KMS-11 (cell line): ENCODE measurements at regions not wholly inside any gene's neighbourhood (a gene's known extent, or its start where the extent isn't known, plus 50 kb on each side); places are given as distances from the start of the nearest gene placed in this dataset.

Experiments used
- H2AFZ ChIP-seq: fragments of 200-600 bp; sonication (generic); 2 replicates; pipeline ENCODE4 v1.6.1; 2016; ENCODE audit warnings: antibody characterized with exemption, mixed run types, low read depth
- H3K27ac ChIP-seq: fragments of 200-600 bp; sonication (generic); 2 replicates; pipeline ENCODE4 v1.6.1; 2016; ENCODE audit warnings: mild to moderate bottlenecking, mixed run types
- H3K27me3 ChIP-seq: fragments of 200-600 bp; sonication (generic); 2 replicates; pipeline ENCODE4 v1.6.1; 2017; ENCODE audit warnings: mild to moderate bottlenecking, low read depth, mixed run types, moderate library complexity; ENCODE audit not compliant: insufficient read depth
- H3K36me3 ChIP-seq: fragments of 200-600 bp; sonication (generic); 2 replicates; pipeline ENCODE4 v1.6.1; 2017; ENCODE audit warnings: mild to moderate bottlenecking, mixed run types; ENCODE audit not compliant: insufficient read depth
- H3K4me1 ChIP-seq: fragments of 200-600 bp; sonication (generic); 2 replicates; pipeline ENCODE4 v1.6.1; 2016; ENCODE audit warnings: mild to moderate bottlenecking, low read depth, mixed run types; ENCODE audit not compliant: poor library complexity, severe bottlenecking
- H3K4me2 ChIP-seq: fragments of 200-600 bp; sonication (generic); 2 replicates; pipeline ENCODE4 v1.7.0; 2016; ENCODE audit warnings: mild to moderate bottlenecking, mixed run types
- H3K4me3 ChIP-seq: fragments of 200-600 bp; sonication (generic); IDR thresholded peaks from 2 replicates; pipeline ENCODE4 v1.6.1; 2017; ENCODE audit warnings: low read depth, low read length, mixed read lengths; ENCODE audit not compliant: insufficient read depth
- H3K79me2 ChIP-seq: fragments of 200-600 bp; sonication (generic); 2 replicates; pipeline ENCODE4 v1.6.1; 2016; ENCODE audit warnings: low read depth, mixed run types; ENCODE audit not compliant: insufficient read depth
- H3K9ac ChIP-seq: fragments of 200-600 bp; sonication (generic); 2 replicates; pipeline ENCODE4 v1.6.1; 2016; ENCODE audit warnings: mild to moderate bottlenecking, mixed run types
- H4K20me1 ChIP-seq: fragments of 200-600 bp; sonication (generic); 2 replicates; pipeline ENCODE4 v1.6.1; 2016; ENCODE audit warnings: mild to moderate bottlenecking, mixed run types; ENCODE audit not compliant: insufficient read depth
- TF ChIP-seq, protein P1 (sequence below): fragments of 200-600 bp; sonication (generic); conservative IDR thresholded peaks from 2 replicates; pipeline ENCODE4 v1.6.1; 2017; ENCODE audit warnings: low read depth, mild to moderate bottlenecking, antibody characterized with exemption, low read length, moderate library complexity, mixed read lengths

DNA sequence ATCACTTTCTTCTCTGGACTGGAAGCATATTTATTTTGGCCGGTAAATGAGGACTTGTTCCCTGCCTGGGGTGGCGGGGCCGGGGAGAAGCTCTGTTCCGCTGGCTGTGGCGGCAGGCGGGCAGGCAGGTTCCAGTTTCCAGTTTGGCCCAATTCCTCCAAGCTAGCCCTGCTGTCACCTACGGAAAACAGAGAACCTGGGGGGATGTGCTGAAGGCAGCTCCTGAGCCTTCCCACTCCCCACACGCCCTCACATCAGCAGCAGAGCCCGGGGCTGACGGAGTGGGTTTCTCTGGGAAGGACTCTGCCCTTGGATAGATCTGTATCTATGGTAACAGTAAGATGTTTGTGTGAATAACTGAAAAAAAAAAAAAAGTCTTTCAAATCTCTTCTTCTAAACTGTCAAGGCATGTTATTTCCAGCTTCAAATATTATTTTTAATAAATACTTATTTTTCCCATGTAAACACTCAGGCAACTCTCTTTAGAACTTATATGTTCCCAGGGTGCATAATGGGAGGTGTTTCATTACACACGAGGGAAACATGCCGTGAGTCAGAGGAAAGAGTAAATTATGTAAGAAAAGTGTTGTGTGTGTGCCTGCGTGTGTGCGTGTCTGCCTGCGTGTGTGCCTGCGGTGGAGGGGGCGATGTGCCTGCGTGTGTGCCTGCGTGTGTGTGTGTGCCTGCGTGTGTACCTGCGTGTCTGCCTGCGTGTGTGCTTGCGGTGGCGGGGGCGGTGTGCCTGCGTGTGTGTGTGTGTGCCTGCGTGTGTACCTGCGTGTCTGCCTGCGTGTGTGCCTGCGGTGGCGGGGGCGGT, 116.1 kb upstream of the ZNF516 start:
- H3K36me3 ChIP-seq = no peaks in the 10 kb centered on the region
- H4K20me1 ChIP-seq = no peaks in the 10 kb centered on the region
- H3K27ac ChIP-seq = no peak overlapping the region
- H3K9ac ChIP-seq = no peak overlapping the region
- no peaks in the 10 kb centered on the region for H3K4me1 ChIP-seq
- H3K4me3 ChIP-seq = no peak overlapping the region
- TF ChIP-seq, protein P1, sequence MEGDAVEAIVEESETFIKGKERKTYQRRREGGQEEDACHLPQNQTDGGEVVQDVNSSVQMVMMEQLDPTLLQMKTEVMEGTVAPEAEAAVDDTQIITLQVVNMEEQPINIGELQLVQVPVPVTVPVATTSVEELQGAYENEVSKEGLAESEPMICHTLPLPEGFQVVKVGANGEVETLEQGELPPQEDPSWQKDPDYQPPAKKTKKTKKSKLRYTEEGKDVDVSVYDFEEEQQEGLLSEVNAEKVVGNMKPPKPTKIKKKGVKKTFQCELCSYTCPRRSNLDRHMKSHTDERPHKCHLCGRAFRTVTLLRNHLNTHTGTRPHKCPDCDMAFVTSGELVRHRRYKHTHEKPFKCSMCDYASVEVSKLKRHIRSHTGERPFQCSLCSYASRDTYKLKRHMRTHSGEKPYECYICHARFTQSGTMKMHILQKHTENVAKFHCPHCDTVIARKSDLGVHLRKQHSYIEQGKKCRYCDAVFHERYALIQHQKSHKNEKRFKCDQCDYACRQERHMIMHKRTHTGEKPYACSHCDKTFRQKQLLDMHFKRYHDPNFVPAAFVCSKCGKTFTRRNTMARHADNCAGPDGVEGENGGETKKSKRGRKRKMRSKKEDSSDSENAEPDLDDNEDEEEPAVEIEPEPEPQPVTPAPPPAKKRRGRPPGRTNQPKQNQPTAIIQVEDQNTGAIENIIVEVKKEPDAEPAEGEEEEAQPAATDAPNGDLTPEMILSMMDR = no peak
- no peaks in the 10 kb centered on the region for H3K27me3 ChIP-seq
- no peak overlapping the region for H3K4me2 ChIP-seq
- H2AFZ ChIP-seq = no peak overlapping the region
- H3K79me2 ChIP-seq = no peaks in the 10 kb centered on the region

DNA sequence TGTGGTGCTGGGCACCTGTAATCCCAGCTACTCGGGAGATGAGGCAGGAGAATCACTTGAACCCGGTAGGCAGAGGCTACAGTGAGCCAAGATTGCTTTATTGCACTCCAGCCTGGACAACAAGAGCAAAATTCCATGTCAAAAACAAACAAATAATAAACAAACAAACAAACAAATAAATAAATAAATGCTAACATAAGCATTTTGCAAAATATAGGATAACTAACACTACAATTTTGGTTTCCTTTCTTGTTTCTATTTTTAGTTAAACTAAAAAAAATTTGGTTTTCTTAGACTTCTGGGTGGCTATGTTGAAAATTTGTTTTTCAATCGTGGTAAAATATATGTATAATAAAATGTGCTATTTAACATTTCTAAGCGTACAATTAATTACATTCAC, 115.0 kb upstream of the ZNF516 start:
- TF ChIP-seq, protein P1 = no peak
- Histone ChIP-seq H2AFZ (no peak overlapping the region), H3K4me1 (no peaks in the 10 kb centered on the region), H3K27me3 (no peaks in the 10 kb centered on the region), H3K9ac (no peak overlapping the region), H3K27ac (no peak overlapping the region), H4K20me1 (no peaks in the 10 kb centered on the region), H3K4me3 (no peak overlapping the region), H3K79me2 (no peaks in the 10 kb centered on the region), H3K36me3 (no peaks in the 10 kb centered on the region), H3K4me2 (no peak overlapping the region)

DNA sequence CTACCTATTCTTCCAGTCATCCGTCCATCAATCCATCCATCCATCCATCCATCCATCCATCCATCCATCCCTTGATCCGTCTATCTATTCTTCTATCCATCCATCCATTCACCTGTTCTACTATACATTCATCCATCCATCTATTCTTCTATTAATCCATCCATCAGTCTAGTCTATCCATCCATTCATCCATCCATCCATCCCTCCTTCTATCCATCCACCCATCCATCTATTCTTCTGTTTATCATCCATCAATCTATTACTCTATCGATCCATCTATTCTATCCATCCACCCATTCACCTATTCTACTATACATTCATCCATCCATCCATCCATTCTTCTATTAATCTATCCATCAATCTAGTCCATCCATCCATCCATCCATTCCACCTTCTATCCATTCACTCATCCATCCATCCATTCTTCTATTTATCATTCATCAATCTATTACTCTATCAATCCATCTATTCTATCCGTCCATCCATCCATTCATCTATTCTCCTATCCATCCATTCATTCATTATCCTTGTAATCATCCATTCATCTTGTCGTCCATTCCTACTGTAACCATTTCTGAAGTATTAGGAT, 110.4 kb upstream of the ZNF516 start:
- H3K4me2 ChIP-seq = no peak overlapping the region
- H2AFZ ChIP-seq = no peak overlapping the region
- no peak overlapping the region for H3K4me3 ChIP-seq
- TF ChIP-seq, protein P1 = no peak
- no peaks in the 10 kb centered on the region for H3K36me3 ChIP-seq
- H3K9ac ChIP-seq = no peak overlapping the region
- H4K20me1 ChIP-seq = no peaks in the 10 kb centered on the region
- H3K4me1 ChIP-seq = no peaks in the 10 kb centered on the region
- no peak overlapping the region for H3K27ac ChIP-seq
- no peaks in the 10 kb centered on the region for H3K79me2 ChIP-seq
- no peaks in the 10 kb centered on the region for H3K27me3 ChIP-seq

DNA sequence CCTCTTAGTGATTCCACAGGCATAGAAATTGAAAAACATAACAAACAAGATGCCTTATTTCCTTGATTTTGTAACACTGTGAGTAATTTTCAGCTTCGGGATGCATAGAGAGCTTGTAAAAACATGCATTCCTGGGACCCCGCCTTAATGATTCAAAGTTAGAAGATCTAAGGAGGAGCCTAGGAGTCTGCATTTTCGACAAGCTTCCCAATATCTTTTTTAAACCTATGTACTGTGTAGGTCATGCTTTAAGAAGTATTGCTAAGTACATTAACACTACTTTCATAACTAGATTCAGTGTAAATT, 109.8 kb upstream of the ZNF516 start:
- H3K9ac ChIP-seq = no peak overlapping the region
- no peak overlapping the region for H3K4me2 ChIP-seq
- H3K79me2 ChIP-seq = no peaks in the 10 kb centered on the region
- H4K20me1 ChIP-seq = no peaks in the 10 kb centered on the region
- no peaks in the 10 kb centered on the region for H3K27me3 ChIP-seq
- H3K4me1 ChIP-seq = no peaks in the 10 kb centered on the region
- no peaks in the 10 kb centered on the region for H3K36me3 ChIP-seq
- no peak overlapping the region for H3K4me3 ChIP-seq
- TF ChIP-seq, protein P1 = no peak
- H2AFZ ChIP-seq = no peak overlapping the region
- no peak overlapping the region for H3K27ac ChIP-seq
